ENCODE measurements at regions not wholly inside any gene's neighbourhood (a gene's known extent, or its start where the extent isn't known, plus 50 kb on each side); places are given as distances from the start of the nearest gene placed in this dataset.

DNA sequence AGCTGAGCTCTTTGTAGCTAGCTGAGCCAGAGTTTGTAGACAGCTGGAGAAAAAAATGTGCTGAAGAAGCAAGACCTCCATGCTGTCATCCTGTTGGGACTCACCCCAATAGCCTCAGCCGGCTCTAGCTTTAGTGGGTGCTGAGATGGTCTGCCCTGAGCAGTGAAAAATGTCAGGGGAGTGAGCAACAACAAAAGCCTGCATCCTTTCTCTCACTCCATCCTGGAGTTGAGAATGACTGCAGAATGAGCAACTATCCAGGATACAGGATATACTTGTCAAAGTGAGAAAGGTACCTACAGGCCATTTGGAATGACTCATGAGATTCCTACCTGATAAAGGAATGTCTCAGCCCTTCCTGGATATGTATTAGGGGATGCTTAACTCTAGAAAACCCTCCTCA is 146.1 kb upstream of the DLX2 start:
- H3K4me1 ChIP-seq (ENCODE audit: control insufficient read depth in 2 of 2, insufficient read depth in 2 of 2, low read length in 2 of 2): no peaks in the 10 kb centered on the region
- Mint-ChIP-seq H3K4me3 (no peak overlapping the region), H3K27ac (no peak overlapping the region), H3K27me3 (peaks cover 14% of the 10 kb centered on the region), H3K9me3 (ENCODE audit: insufficient read depth) (no peaks in the 10 kb centered on the region), H3K4me1 (no peaks in the 10 kb centered on the region)
- no peaks in the 10 kb centered on the region for H3K36me3 ChIP-seq (replicated peaks in 1 of 2; ENCODE audit: control extremely low read depth in 1 of 2, control insufficient read depth in 1 of 2, extremely low read depth in 1 of 2, insufficient read depth in 2 of 2, low read length in 1 of 2)
- H2AFZ ChIP-seq (ENCODE audit: insufficient read depth, low read depth, low read length, poor library complexity, severe bottlenecking): no peak overlapping the region
- H3K27ac ChIP-seq (ENCODE audit: low read length in 2 of 2): no peak overlapping the region
- no peaks in the 10 kb centered on the region for H4K20me1 ChIP-seq (ENCODE audit: control insufficient read depth, insufficient read depth, low read length, poor library complexity, severe bottlenecking)
- no peaks in the 10 kb centered on the region for H3K9me3 ChIP-seq (ENCODE audit: control extremely low read depth in 1 of 3, control insufficient read depth in 2 of 3, insufficient read depth in 1 of 3, low read length in 2 of 3)
- intact Hi-C loops (cut with micrococcal nuclease): no loop called here
- CTCF ChIA-PET: no interaction called here
- H3K4me3 ChIP-seq (ENCODE audit: control extremely low read depth in 1 of 5, extremely low read depth in 1 of 5, insufficient read depth in 1 of 5, low read depth in 2 of 5, low read length in 4 of 5): no peak overlapping the region
- POLR2A ChIA-PET: no interaction called here
- H3K9ac ChIP-seq (ENCODE audit: low read length): no peak overlapping the region
- no peak for ATAC-seq (ENCODE audit: low read depth)
- DNase-seq: no peak
- WGBS (ENCODE audit: insufficient coverage): 100% methylated on average over 1 of the region's 1 CpG
- H3K27me3 ChIP-seq (replicated peaks in 1 of 4; ENCODE audit: control extremely low read depth in 1 of 4, control insufficient read depth in 3 of 4, insufficient read depth in 4 of 4, low read length in 3 of 4): no peaks in the 10 kb centered on the region
- no peak overlapping the region for H3K4me2 ChIP-seq (replicated peaks; ENCODE audit: low read depth, low read length, poor library complexity, severe bottlenecking)
- TF ChIP-seq, protein P1, sequence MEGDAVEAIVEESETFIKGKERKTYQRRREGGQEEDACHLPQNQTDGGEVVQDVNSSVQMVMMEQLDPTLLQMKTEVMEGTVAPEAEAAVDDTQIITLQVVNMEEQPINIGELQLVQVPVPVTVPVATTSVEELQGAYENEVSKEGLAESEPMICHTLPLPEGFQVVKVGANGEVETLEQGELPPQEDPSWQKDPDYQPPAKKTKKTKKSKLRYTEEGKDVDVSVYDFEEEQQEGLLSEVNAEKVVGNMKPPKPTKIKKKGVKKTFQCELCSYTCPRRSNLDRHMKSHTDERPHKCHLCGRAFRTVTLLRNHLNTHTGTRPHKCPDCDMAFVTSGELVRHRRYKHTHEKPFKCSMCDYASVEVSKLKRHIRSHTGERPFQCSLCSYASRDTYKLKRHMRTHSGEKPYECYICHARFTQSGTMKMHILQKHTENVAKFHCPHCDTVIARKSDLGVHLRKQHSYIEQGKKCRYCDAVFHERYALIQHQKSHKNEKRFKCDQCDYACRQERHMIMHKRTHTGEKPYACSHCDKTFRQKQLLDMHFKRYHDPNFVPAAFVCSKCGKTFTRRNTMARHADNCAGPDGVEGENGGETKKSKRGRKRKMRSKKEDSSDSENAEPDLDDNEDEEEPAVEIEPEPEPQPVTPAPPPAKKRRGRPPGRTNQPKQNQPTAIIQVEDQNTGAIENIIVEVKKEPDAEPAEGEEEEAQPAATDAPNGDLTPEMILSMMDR (IDR thresholded peaks at IDR 0.05): no peak
- no peak for TF ChIP-seq EZH2 (IDR thresholded peaks at IDR 0.05; ENCODE audit: borderline replicate concordance, insufficient read depth, low read depth, low read length, poor library complexity, severe bottlenecking)
- no peaks in the 10 kb centered on the region for H3K79me2 ChIP-seq (ENCODE audit: control insufficient read depth, insufficient read depth, low read length)

DNA sequence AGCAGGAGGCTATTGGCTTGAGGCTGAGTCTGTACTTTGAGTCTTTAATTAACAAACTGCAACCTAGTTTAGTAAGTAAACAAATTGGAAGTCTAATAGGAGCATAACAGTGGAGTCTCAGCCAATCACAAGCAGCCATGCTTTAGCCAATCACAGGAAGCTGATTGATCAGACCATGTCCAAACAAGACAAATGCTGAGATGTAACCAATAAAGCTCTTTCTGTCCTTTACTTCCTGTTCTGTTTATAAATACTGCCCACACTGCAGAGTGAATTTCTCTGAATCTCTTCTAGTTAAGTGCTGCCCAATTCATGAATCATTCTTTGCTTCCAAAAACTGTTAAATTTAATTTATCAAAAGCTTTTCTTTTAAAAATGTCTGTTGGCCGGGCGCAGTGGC is 146.6 kb upstream of the DLX2 start:
- H3K36me3 ChIP-seq (replicated peaks in 1 of 2; ENCODE audit: control extremely low read depth in 1 of 2, control insufficient read depth in 1 of 2, extremely low read depth in 1 of 2, insufficient read depth in 2 of 2, low read length in 1 of 2): no peaks in the 10 kb centered on the region
- H3K4me1 ChIP-seq (ENCODE audit: control insufficient read depth in 2 of 2, insufficient read depth in 2 of 2, low read length in 2 of 2): no peaks in the 10 kb centered on the region
- DNase-seq: no peak
- TF ChIP-seq, protein P1 (IDR thresholded peaks at IDR 0.05): no peak
- no peak for TF ChIP-seq EZH2 (IDR thresholded peaks at IDR 0.05; ENCODE audit: borderline replicate concordance, insufficient read depth, low read depth, low read length, poor library complexity, severe bottlenecking)
- H3K9me3 Mint-ChIP-seq (ENCODE audit: insufficient read depth): no peaks in the 10 kb centered on the region
- no peaks in the 10 kb centered on the region for H3K79me2 ChIP-seq (ENCODE audit: control insufficient read depth, insufficient read depth, low read length)
- no peak overlapping the region for H3K9ac ChIP-seq (ENCODE audit: low read length)
- no peak overlapping the region for H3K27ac Mint-ChIP-seq
- H3K4me3 Mint-ChIP-seq: no peak overlapping the region
- no peak overlapping the region for H3K4me2 ChIP-seq (replicated peaks; ENCODE audit: low read depth, low read length, poor library complexity, severe bottlenecking)
- no peak overlapping the region for H3K4me3 ChIP-seq (ENCODE audit: control extremely low read depth in 1 of 5, extremely low read depth in 1 of 5, insufficient read depth in 1 of 5, low read depth in 2 of 5, low read length in 4 of 5)
- H2AFZ ChIP-seq (ENCODE audit: insufficient read depth, low read depth, low read length, poor library complexity, severe bottlenecking): no peak overlapping the region
- ATAC-seq (ENCODE audit: low read depth): no peak
- H3K27me3 Mint-ChIP-seq: peaks cover 13% of the 10 kb centered on the region
- H3K27ac ChIP-seq (ENCODE audit: low read length in 2 of 2): no peak overlapping the region
- H4K20me1 ChIP-seq (ENCODE audit: control insufficient read depth, insufficient read depth, low read length, poor library complexity, severe bottlenecking): no peaks in the 10 kb centered on the region
- no CpG with 5 or more reads among the region's 2 CpGs for WGBS (ENCODE audit: insufficient coverage)
- intact Hi-C loops (cut with micrococcal nuclease): no loop called here
- ChIA-PET POLR2A (no interaction called here), CTCF (no interaction called here)
- no peaks in the 10 kb centered on the region for H3K9me3 ChIP-seq (ENCODE audit: control extremely low read depth in 1 of 3, control insufficient read depth in 2 of 3, insufficient read depth in 1 of 3, low read length in 2 of 3)
- no peaks in the 10 kb centered on the region for H3K27me3 ChIP-seq (replicated peaks in 1 of 4; ENCODE audit: control extremely low read depth in 1 of 4, control insufficient read depth in 3 of 4, insufficient read depth in 4 of 4, low read length in 3 of 4)
- no peaks in the 10 kb centered on the region for H3K4me1 Mint-ChIP-seq
